IPS-18c (cell line): ENCODE measurements at regions not wholly inside any gene's neighbourhood (a gene's known extent, or its start where the extent isn't known, plus 50 kb on each side); places are given as distances from the start of the nearest gene placed in this dataset.

Experiments
- H3K4me3 ChIP-seq: 2 replicates; pipeline ENCODE4 v1.7.0; 2013; ENCODE audit warnings: low read depth, mild to moderate bottlenecking, low read length, moderate library complexity; ENCODE audit not compliant: insufficient read depth
- H3K9me3 ChIP-seq: one replicate; pipeline ENCODE4 v1.6.1; 2013; ENCODE audit warnings: mild to moderate bottlenecking, low read length, moderate library complexity; ENCODE audit not compliant: control insufficient read depth, insufficient read depth

DNA sequence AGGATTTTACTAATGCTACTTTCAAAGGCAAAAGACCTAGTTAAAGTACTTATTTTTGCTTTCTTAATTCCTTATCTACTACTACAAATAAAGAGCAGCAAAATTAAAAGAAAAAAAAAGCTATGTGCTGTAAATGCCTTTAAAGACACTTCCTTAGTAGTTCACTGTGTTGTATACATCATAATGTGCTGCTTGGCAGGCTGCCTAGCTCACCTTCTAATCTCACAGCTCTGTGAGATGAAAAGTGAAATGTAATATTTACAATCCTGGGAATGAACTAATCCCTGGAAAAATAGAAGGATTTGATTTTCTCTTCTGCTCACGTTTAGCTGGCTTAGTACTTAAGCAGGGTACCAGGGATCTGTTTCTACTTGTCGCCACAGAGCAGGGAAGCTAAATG lies 184.4 kb upstream of the ALG10B start:
- Histone ChIP-seq H3K9me3 (peaks cover 24% of the 10 kb centered on the region), H3K4me3 (no peak overlapping the region)

DNA sequence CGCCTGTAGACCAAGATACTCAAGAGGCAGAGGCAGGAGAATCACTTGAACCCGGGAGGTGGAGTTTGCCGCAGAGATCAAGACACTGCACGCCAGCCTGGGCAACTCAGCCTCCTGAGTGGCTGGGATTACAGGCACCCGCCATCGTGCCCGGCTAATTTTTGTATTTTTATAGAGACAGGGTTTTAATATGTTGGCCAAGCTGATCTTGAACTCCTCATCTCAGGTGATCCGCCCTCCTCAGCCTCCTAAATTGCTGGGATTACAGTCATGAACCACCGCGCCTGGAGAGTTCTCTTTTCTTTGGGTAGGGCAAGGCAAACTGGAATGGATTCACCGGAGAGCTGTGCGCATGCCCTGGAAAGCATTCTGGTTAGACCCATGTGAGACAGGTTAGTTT lies 179.3 kb upstream of the ALG10B start:
- H3K9me3 ChIP-seq = peaks cover 19% of the 10 kb centered on the region
- H3K4me3 ChIP-seq = no peak overlapping the region

DNA sequence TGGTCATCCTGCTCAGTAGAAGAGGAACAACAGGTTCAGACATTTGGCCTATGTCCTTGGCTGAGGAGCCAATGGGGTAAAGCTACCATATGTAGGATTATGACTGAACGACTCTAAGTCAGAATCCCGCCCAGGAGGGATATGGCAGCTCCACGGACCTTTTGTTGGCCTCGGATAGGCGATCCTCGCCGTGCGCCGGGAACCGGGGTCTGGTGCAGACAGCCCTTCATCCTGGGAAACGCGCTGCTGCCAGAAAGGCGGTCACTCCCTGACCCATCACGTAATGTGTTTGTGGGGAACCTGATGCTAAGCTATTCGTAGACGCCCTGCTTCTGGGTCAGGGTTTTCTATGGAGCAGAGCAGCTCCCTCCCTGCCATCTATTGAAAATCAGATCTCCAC lies 178.9 kb upstream of the ALG10B start:
- Histone ChIP-seq H3K9me3 (peaks cover 19% of the 10 kb centered on the region), H3K4me3 (no peak overlapping the region; the same call in 1 of the 2 replicates)

DNA sequence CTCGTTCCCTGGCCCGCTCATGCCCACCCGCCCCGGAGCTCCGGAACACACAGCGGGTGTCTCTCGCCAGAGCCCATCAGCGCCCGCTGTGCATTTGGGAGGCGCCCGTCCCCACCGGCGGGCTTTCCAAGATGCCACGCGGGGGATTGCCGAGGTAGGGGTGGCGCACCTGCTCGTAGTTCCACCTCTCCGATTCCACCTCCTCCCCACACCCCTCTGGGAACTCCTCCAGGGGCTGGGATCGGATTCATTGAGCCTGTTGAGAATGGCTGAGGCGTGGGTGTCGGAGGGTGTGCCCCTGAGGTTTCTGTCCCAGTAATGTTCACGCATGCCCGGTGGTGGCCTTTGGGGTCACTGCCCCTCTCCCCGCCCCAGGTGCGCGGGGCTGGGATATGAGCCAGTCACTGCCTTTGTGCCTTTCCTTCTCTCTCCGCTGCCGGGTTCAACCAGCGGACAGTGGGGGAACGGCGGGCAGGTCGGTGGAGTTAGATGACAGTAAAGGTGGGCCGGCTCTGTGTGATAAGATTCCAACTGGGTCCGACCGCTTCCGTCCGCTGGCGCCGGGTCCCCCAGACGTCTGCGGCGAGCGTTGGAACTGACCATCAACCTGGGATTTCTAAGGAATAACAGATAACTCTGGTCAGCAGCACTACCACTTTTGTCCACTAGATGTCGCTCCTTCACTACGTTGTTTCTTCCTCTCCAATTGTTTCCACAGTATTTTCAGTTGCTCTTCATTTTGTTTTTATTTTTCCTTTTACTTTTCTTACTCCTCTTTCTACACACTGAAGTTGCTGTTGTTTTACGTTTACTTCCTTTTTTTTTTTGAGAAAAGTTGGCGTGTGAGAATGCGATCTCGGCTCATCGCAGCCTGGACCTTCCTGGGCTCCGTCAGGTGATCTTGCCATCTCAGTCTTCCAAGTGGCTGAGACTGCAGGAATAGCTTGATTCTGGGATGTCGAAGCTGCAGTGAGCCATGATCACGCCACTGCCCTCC lies 178.1 kb upstream of the ALG10B start:
- Histone ChIP-seq H3K4me3 (no peak overlapping the region), H3K9me3 (peaks cover 19% of the 10 kb centered on the region)

DNA sequence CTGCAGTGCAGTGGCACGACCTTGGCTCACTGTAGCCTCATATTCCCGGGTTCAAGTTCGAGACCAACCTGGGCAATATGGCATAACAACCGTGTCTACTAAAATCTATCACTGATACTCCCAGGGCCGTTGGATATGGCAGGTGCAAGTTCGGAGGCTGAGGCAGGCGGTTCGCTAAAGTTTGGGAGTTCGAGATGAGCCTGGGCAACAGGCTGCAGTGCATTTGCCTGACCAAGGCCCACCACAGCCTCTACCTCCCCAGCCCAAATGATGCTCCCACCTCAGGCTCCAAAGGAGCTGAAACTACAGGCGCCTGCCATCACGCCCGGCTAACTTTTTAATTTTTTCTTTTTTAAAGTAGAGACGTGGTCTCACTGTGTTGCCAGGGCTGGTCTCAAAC lies 177.1 kb upstream of the ALG10B start:
- H3K9me3 ChIP-seq = peaks cover 14% of the 10 kb centered on the region

DNA sequence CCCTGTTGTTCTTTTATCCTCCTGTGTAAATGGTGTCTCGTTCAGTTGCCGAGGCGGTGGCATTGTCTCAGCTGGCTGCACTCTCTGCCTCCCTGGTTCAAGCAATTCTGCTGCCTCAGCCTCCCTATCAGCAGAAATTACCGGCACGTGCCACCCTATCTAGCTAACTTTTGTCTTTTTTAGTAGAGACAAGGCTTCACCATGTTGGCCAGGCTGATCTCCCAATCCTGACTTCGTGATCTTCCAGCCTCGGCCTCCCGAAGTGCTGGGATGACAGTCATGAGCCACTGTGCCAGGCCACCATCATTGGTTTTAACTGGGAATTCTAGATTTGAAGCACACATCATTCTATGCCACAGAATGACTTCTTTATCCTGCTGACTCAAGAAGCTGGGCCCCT lies 175.3 kb upstream of the ALG10B start:
- no peak overlapping the region for H3K4me3 ChIP-seq
- H3K9me3 ChIP-seq = peaks cover 5% of the 10 kb centered on the region

More for the DNA sequence above, 177.1 kb upstream of the ALG10B start:
- H3K4me3 ChIP-seq = no peak overlapping the region

DNA sequence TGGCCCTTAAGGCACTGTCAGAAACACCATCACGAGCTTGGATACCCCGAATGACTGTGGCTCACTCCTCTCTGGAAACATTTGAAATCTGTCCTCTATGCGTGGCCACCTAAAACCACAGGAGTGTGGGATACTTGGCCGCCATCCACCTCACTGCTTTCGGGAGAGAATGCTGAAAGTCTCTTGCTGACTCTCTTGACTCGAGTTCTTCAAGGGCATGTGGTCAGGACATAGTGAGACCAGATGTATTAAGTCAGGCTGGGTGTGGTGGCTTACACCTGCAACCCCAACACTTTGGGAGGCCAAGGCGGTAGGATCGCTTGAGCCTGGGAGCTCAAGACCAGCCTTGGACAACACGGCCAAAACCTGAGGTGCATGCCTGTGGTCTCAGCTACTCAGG lies 174.7 kb upstream of the ALG10B start:
- peaks cover 5% of the 10 kb centered on the region for H3K9me3 ChIP-seq

DNA sequence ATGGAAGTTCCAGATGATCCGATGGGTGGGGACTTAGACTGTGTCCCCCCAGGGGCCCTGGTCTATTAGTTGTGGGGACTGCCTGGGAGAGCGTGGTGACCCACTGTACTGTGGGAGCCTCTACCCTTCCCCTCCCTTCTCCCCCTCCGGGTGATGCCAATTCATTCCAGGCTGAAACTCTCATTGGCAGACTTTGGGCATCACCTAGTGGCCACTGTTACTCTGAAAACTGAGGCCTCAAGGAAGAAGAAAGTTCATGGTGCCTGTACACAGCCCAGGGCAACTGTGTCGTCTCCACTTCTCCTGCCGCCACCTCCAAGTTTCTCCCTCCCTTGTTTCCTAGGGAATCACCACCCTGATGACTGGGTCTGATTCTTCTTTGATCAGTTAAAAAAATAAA lies 173.6 kb upstream of the ALG10B start:
- Histone ChIP-seq H3K9me3 (peaks cover 14% of the 10 kb centered on the region), H3K4me3 (no peak overlapping the region)

More for the DNA sequence above, 174.7 kb upstream of the ALG10B start:
- no peak overlapping the region for H3K4me3 ChIP-seq

DNA sequence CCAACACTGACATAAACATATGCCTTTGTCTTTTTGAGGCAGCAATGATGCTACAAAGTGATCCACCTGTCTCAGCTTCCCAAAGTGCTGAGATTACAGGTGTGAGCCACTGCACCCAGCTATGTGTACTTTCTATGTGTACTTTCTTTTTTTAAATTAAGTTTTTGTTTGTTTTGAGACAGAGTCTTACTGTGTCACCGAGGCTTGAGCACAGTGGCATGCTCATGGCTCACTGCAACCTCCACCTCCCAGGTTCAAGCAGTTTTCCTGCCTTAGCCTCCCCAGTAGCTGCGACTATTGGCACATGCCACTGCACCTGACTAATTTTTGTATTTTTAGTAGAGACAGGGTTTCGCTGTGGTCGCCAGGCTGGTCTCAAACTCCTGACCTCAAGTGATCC lies 172.5 kb upstream of the ALG10B start:
- peaks cover 19% of the 10 kb centered on the region for H3K9me3 ChIP-seq

DNA sequence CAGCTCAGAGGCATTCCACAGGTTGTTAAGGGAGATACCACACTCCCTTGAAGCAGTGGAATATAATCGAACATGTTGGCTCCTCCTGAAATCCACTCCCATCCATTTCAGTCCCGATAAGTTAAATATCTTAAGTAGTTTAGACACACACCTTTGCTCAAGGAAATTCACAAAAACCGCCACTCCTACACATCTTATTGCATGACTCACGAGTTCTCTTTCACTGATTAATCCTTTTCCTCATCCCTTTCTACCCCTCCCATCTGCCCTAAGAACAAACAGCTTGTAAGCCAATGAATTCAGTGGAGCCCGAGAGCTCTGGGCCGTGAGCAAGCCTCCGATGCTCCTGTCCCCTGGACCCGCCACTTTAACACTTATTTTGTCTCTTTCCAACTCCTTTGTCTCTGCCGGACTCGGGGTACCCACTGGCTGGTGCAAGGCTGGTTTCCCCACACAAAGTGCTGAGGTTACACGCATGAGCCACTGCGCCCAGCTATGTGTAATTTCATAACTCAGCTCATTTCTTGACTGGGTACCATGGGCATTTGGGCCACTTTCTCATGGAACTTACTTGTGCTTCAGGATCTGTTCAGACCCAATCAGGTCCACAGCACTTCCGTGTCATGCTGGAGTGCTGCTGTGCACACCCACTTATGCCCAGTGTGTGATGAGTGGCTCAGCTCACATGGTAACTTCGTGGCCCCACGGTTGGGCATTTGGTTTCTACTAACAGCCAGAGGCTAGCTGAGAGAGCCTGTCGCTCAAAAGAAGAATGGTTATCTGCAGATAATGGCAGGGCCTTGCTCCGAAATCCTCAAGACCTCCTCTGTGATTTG lies 171.8 kb upstream of the ALG10B start:
- no peak overlapping the region for H3K4me3 ChIP-seq
- H3K9me3 ChIP-seq = peaks cover 26% of the 10 kb centered on the region

More for the DNA sequence above, 172.5 kb upstream of the ALG10B start:
- H3K4me3 ChIP-seq = no peak overlapping the region

DNA sequence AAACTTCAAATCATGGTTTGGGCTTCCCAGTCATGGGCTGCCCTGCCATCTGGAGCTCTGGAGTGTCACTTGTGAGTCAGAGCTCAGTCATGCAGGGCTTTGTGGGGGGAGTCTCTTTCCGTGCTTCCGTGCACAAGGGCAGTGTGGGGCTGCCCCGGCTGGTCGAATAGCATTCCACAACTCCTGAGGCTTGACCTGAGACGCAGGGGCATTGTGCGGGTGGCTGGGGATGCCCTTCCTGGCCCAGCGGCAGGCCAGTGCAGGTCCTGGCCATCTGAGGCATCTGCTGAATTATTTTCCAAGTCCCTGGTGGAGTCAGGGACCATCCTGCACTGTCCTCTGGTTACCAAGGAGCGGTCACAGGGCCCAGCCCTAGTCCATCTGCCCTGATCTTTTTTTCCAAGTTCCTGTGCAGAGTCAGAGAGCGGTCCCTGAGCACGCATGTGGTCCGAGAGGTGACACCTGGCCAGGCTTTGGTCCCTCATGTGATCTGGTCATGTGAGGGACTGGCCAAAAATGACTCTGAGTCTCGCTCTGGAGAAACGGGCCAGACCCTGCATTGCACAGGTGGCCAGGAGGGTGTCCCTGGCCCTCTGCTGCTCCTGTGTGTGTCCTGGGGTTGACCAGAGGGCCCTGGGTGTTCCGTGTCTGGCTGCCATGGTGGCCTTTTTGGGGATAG lies 167.0 kb upstream of the ALG10B start:
- H3K9me3 ChIP-seq = peaks cover 37% of the 10 kb centered on the region
- H3K4me3 ChIP-seq = no peak overlapping the region; the same call in 1 of the 2 replicates

DNA sequence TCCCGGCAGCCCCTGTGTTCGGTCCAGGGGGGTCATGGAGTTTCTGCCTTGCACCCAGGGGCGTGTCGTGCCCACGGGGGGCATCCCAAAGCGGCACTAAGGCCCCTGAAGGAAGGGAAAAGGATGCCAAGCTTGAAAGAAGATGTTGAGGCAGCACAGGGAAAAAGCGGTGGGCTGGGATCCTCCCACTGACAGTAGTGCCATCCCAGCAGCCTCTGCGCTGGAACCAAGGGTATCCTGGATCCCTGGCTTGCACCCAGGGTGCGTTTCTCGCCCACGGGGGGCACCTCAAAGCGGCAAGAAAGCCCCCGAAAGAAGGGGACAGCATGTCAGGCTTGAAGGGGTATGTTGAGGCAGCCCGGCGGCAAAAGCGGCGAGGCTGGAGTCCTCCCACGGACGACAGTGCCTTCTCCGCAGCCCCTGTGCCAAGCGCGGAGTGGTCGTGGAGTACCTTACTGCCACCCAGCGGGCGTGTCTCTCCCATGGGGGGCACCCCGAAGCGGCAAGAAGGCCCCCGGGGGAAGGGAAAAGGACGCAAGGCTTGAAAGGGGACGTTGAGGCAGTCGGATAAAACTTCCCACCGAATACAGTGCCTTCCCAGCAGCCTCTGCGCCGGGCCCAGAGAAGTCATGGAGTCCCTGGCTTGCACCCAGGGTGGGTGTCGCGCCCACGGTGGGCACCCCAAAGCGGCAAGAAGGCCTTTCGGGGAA lies 164.4 kb upstream of the ALG10B start:
- Histone ChIP-seq H3K4me3 (no peak overlapping the region; the same call in 1 of the 2 replicates), H3K9me3 (peaks cover 42% of the 10 kb centered on the region)

DNA sequence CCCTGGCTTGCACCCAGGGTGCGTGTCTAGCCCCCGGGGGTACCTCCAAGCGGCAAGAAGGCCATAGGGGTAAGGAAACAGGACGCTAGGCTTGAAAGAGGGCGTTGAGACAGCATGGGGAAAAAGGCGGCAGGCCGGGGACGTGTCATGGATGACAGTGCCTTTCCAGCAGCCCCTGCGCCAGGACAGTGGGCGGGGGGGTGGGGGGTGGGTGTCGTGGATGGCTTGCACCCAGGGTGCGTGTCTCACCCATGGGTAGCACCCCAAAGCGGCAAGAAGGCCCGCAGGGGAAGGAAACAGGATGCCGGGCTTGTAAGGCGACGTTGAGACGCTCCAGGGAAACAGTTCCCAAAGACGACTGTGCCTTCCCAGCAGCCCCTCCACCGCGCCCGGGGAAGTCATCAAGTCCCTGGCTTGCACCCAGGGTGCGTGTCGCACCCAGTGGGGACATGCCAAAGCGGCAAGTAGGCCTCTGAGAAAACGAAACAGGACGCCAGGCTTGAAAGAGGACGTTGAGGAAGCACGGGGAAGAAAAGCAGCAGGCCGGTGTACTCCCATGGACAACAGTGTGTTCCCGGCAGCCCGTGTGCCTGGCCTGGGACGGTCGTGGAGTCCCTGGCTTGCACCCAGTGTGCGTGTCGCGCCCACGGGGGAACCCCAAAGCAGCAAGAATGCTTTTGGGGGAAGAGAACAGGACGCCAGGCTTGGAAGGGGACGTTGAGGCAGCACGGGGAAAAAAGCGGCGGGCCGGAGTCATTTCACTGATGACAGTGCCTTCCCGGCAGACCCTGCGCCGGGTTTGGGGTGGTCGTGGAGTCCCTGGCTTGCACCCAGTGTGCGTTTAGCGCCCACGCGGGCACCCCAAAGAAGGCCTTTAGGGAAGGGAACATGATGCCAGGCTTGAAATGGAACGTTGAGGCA lies 163.5 kb upstream of the ALG10B start:
- H3K4me3 ChIP-seq = no peak overlapping the region
- H3K9me3 ChIP-seq = peaks cover 42% of the 10 kb centered on the region

DNA sequence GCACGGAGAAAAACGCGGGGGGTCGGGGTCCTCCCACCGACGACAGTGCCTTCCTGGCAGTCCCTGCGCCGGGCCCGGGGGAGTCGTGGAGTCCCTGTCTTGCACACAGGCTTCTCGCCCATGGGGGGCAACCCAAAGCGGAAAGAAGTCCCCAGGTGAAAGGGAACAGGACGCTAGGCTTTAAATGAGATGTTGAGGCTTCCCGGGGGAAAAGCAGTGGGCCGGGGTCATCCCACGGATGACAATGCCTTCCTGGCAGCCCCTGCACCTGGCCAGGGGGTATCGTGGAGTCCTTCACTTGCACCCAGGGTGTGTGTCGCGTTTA lies 162.9 kb upstream of the ALG10B start:
- H3K9me3 ChIP-seq = peaks cover 41% of the 10 kb centered on the region

DNA sequence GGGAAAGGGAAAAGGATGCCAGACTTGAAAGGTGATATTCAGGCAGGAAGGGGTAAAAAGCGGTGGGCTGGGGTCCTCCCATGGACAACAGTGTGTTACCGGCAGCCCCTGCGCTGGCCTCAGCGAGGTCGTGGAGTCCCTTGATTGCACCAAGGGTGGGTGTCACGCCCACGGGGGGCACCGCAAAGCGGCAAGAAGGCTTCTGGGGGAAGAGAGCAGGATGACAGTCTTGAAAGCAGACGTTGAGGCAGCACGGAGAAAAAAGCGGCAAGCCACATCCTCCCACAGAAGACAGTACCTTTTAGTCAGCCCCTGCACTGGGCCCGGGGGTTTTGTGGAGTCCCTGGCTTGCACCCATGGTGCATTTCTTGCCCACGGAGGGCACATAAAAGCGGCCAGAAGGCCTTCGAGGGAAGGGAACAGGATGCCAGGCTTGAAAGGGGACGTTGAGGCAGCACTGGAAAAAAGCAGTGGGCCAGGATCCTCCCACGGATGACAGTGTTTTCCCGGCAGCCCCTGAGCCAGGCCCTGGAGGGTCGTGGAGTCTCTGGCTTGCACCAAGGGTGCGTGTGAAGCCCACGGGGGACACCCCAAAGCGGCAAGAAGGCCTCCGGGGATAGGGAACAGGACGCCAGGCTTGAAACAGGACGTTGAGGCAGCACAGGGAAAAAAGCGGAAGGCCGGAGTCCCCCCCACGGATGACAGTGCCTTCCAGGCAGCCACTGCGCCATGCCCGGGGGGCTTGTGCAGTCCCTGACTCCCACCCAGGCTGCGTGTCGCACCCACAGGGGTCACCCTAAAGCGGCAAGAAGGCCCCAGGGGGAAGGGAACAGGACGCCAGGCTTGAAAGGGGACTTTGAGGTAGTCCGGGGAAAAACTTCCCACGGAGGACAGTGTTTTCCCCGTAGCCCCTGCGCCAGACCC lies 162.2 kb upstream of the ALG10B start:
- H3K9me3 ChIP-seq = peaks cover 42% of the 10 kb centered on the region
- no peak overlapping the region for H3K4me3 ChIP-seq

More for the DNA sequence above, 162.9 kb upstream of the ALG10B start:
- no peak overlapping the region for H3K4me3 ChIP-seq
